ENCODE measurements at regions not wholly inside any gene's neighbourhood (a gene's known extent, or its start where the extent isn't known, plus 50 kb on each side); places are given as distances from the start of the nearest gene placed in this dataset.
A peak's percentile ranks its signal among the peaks of the same experiment; 100 is the strongest.
"Not testable (repeated sequence)": the region's sequence is repeated elsewhere in the genome, so short reads cannot be mapped to it uniquely, and the experiment has no call there.

DNA sequence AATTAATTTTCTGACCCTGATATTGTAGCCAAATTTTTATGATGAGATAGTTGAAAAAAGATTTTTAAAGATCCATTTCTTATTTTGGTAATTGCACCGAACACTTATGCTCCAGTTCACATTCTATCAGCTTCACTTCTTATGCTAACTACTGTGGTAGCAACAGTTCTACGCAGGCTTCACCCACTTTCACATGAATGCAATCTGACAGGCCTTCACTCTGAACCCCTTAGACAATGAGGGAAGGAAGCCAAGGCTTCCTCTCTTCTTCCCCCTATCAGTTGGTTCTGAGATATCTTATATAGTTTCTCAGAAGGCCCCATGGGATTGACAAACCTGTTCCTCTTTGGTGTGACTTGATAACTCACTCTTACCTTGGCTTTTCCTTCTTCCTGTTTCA lies 185.8 kb downstream of the CETN3 start:
- FAIRE-seq (no peak), DNase-seq (ENCODE audit: insufficient read length, low spot score) (no peak)
- TF ChIP-seq PAX5 (IDR thresholded peaks at IDR 0.05; ENCODE audit: insufficient read depth, low read length, severe bottlenecking) = no peak

DNA sequence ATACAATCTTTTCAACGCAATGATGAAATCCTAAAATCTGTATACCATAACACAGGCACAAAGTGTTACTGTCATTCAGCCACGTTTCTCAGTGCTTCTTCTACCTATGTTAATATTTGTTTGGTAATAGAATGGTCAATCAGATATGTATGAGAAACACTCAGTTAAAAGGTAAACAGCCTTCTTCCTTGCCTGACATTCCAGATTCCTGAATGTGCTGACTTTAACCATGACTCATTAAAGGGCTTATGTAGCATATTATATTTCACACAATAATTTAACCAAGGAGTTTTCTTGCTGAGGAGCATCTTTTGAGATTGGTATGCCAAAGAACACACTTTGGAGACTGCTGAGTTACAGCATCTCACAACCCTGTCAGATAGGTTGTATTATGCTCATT lies 187.6 kb downstream of the CETN3 start:
- TF ChIP-seq POLR2A (IDR thresholded peaks at IDR 0.05; ENCODE audit: low read depth, low read length) = no peak
- TF ChIP-seq TAF1 (IDR thresholded peaks at IDR 0.05; ENCODE audit: low read depth, low read length) = no peak
- no peak for TF ChIP-seq PAX5 (IDR thresholded peaks at IDR 0.05; ENCODE audit: insufficient read depth, low read length, severe bottlenecking)
- TF ChIP-seq POU2F2 (IDR thresholded peaks at IDR 0.05; ENCODE audit: low read depth, low read length) = no peak
- TF ChIP-seq SPI1 (IDR thresholded peaks at IDR 0.05; ENCODE audit: low read depth, low read length) = no peak
- TF ChIP-seq POLR2AphosphoS5 (IDR thresholded peaks at IDR 0.05; ENCODE audit: low read depth, low read length) = no peak
- FAIRE-seq (no peak), DNase-seq (ENCODE audit: insufficient read length, low spot score) (no peak)

DNA sequence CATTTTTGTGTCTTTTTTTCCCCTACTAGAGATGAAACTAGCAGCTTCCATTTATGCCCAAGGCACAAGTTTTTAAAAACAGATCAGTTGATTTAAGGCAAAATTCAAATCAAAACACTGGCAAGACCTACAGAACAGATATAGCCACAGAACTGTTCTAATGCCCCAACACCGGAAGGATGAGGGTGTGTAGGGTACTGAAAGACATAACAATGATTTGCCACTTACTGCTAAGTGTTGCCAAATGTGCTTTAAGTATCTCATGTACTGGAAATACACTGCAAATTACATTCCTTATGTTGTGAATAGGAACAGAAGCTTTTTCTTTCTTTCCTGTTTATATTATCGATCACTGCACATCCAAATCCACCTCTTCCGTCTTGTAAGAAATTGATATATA lies 189.0 kb downstream of the CETN3 start:
- TF ChIP-seq TAF1 (IDR thresholded peaks at IDR 0.05; ENCODE audit: low read depth, low read length) = no peak
- no peak for TF ChIP-seq SPI1 (IDR thresholded peaks at IDR 0.05; ENCODE audit: low read depth, low read length)
- no peak for TF ChIP-seq POLR2AphosphoS5 (IDR thresholded peaks at IDR 0.05; ENCODE audit: low read depth, low read length)
- TF ChIP-seq POU2F2 (IDR thresholded peaks at IDR 0.05; ENCODE audit: low read depth, low read length) = no peak
- no peak for TF ChIP-seq PAX5 (IDR thresholded peaks at IDR 0.05; ENCODE audit: insufficient read depth, low read length, severe bottlenecking)
- TF ChIP-seq POLR2A (IDR thresholded peaks at IDR 0.05; ENCODE audit: low read depth, low read length) = no peak
- DNase-seq (ENCODE audit: insufficient read length, low spot score) (no peak), FAIRE-seq (no peak)

DNA sequence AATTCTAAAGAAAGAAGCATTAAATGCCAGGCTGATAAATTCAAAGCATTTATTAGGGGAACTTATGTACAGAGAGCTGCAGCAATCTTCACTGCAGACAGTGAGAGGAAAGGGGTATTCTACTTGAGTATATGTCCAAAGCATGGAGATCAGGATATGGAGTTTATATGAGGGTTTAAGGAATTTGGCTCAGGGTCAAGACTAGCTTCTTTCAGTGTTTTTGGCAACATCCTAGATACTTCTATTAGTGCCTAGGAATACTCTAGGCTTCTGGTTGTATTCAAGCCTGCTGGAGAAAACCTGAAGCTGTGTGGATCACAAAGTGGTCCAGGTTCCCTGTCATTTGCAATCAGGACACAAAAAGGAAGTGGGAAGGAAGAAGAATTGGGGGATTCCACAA lies 194.6 kb downstream of the CETN3 start:
- no peak for TF ChIP-seq POU2F2 (IDR thresholded peaks at IDR 0.05; ENCODE audit: low read depth, low read length)
- TF ChIP-seq PAX5 (IDR thresholded peaks at IDR 0.05; ENCODE audit: insufficient read depth, low read length, severe bottlenecking) = no peak
- no peak for TF ChIP-seq POLR2A (IDR thresholded peaks at IDR 0.05; ENCODE audit: low read depth, low read length)
- TF ChIP-seq POLR2AphosphoS5 (IDR thresholded peaks at IDR 0.05; ENCODE audit: low read depth, low read length) = no peak
- FAIRE-seq = no peak
- no peak for DNase-seq (ENCODE audit: insufficient read length, low spot score)

DNA sequence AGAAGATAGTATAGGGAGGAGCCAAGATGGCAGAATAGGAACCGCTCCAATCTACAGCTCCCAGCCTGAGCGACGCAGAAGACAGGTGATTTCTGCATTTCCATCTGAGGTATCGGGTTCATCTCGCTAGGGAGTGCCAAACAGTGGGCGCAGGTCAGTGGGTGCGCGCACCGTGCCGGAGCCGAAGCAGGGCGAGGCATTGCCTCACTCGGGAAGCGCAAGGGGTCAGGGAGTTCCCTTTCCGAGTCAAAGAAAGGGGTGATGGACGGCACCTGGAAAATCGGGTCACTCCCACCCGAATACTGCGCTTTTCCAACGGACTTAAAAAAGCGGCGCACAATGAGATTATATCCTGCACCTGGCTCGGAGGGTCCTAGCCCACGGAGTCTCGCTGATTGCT lies 201.2 kb downstream of the CETN3 start:
- not testable (repeated sequence) for FAIRE-seq; DNase-seq (ENCODE audit: insufficient read length, low spot score)

DNA sequence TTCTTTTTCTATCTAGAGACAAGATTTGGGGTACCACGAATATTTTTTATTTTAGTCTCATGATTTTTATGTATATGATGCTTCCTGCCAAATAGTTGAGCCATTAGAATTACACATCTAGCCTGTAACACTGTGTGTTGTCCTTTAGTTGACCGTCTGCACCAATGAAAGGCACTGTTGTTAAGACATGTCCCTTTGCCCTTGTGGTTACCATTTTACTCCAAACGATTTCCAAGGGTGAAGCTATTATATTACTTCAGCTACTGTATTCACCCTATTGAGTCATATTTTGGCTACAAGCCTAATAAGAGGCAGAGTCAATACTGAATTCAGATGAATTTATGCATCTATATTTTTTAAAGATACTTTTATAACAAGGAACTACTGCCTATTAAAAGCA lies 207.6 kb downstream of the CETN3 start:
- DNase-seq (ENCODE audit: insufficient read length, low spot score) = no peak
- TF ChIP-seq POLR2AphosphoS5 (IDR thresholded peaks at IDR 0.05; ENCODE audit: low read depth, low read length) = no peak
- TF ChIP-seq SPI1 (IDR thresholded peaks at IDR 0.05; ENCODE audit: low read depth, low read length) = no peak
- TF ChIP-seq POU2F2 (IDR thresholded peaks at IDR 0.05; ENCODE audit: low read depth, low read length) = no peak
- no peak for FAIRE-seq

DNA sequence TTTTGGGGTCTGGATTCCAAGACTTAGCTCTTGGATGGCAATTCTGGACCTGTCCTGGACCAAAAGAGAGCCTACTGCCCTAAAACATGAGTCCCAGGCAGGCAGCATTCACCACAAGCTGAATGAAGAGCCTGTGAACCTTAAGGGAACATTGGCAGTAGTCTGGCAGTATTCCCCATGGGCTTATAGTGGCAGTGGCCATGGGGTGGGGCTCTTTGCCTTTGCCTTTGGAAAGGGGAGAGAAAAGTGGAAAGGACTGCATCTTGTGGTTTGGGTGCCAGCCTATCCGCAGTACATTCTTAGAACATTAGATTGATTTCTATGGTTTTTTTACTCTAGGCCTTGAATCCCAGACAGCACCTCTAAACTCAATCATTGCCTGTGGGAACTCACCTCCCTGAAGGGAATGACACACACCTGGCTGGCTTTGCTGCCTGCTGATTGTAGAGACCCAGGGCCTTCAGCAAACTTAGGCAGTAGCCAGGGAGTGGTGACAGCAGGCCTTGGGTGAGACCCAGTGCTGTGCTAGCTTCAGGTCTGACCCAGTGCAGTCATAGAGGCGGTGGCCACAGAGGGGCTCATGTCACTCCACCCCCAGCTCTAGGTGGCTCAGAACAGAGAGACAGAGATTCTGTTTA lies 216.3 kb downstream of the CETN3 start:
- FAIRE-seq = no peak
- no peak for DNase-seq (ENCODE audit: insufficient read length, low spot score)
- no peak for TF ChIP-seq POLR2A (IDR thresholded peaks at IDR 0.05; ENCODE audit: low read depth, low read length)
- TF ChIP-seq POU2F2 (IDR thresholded peaks at IDR 0.05; ENCODE audit: low read depth, low read length) = no peak
- TF ChIP-seq TAF1 (IDR thresholded peaks at IDR 0.05; ENCODE audit: low read depth, low read length) = no peak
- no peak for TF ChIP-seq SPI1 (IDR thresholded peaks at IDR 0.05; ENCODE audit: low read depth, low read length)
- no peak for TF ChIP-seq PAX5 (IDR thresholded peaks at IDR 0.05; ENCODE audit: insufficient read depth, low read length, severe bottlenecking)
- TF ChIP-seq POLR2AphosphoS5 (IDR thresholded peaks at IDR 0.05; ENCODE audit: low read depth, low read length) = no peak

DNA sequence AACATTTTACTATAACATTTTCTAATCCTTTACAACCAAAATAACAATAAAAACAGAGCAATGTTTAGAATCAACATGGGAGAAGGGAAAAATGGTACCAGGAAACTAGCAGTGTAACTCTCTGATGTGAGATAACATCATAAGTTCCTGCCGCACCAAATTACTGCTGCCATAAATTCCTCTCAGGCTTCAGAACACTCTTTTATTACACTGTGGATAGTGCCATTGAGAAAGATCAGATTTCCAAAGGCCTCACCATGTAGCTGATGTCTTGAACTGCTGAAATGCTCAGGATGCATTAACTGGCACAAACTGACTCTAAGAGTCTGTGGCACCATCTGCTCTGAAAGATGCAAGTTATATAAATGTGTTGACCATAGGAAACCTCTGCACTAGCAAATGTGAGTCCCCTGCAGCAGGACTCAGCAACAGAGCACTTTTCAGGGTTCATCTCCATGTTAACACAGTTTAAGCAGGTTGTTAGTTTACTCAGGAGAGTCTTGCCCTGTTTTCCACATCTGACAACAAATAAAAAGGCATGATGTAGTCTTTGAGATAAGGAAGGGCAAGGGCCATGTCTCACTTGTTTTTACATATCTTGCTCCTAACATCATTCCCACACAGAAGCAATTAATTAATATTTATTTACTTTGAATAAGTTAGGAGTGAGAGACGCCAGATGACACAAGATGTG lies 218.1 kb downstream of the CETN3 start:
- DNase-seq (ENCODE audit: insufficient read length, low spot score) (no peak), FAIRE-seq (no peak)
- TF ChIP-seq SPI1 (IDR thresholded peaks at IDR 0.05; ENCODE audit: low read depth, low read length) (no peak), PAX5 (IDR thresholded peaks at IDR 0.05; ENCODE audit: insufficient read depth, low read length, severe bottlenecking) (no peak), POLR2A (IDR thresholded peaks at IDR 0.05; ENCODE audit: low read depth, low read length) (no peak), POU2F2 (IDR thresholded peaks at IDR 0.05; ENCODE audit: low read depth, low read length) (no peak), POLR2AphosphoS5 (IDR thresholded peaks at IDR 0.05; ENCODE audit: low read depth, low read length) (no peak), TAF1 (IDR thresholded peaks at IDR 0.05; ENCODE audit: low read depth, low read length) (no peak)

DNA sequence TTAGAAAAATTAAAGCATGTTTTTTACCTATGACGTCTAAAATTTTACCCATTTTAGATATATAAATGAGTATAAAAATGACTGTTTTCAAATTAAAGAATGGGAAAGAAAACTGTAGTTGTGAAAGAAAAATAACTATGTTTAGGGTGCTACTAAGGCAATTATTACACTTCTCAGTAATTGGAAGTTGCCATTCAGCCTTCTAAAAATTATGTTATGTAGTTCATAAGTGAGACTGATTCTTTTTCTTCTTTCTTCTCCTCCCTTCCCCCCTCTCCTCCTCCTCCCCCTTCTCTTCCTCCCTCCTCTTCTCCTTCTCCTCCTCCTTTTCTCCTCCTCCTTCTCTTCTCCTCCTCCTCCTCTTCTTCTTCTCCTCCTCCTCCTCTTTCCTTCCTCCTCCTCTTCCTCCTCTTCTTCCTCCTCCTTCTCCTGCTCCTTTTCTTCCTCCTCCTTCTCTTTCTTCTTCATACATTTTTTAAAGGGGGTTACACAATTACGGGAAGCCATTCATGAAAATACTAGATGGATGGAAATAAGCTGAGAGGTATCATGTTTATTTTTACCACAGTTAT lies 223.6 kb downstream of the CETN3 start:
- DNase-seq (ENCODE audit: insufficient read length, low spot score) = no peak
- no peak for FAIRE-seq
- no peak for TF ChIP-seq SPI1 (IDR thresholded peaks at IDR 0.05; ENCODE audit: low read depth, low read length)
- TF ChIP-seq TAF1 (IDR thresholded peaks at IDR 0.05; ENCODE audit: low read depth, low read length) = no peak
- TF ChIP-seq POLR2AphosphoS5 (IDR thresholded peaks at IDR 0.05; ENCODE audit: low read depth, low read length) = no peak
- TF ChIP-seq POU2F2 (IDR thresholded peaks at IDR 0.05; ENCODE audit: low read depth, low read length) = no peak
- TF ChIP-seq POLR2A (IDR thresholded peaks at IDR 0.05; ENCODE audit: low read depth, low read length) = no peak
- TF ChIP-seq PAX5 (IDR thresholded peaks at IDR 0.05; ENCODE audit: insufficient read depth, low read length, severe bottlenecking) = no peak

DNA sequence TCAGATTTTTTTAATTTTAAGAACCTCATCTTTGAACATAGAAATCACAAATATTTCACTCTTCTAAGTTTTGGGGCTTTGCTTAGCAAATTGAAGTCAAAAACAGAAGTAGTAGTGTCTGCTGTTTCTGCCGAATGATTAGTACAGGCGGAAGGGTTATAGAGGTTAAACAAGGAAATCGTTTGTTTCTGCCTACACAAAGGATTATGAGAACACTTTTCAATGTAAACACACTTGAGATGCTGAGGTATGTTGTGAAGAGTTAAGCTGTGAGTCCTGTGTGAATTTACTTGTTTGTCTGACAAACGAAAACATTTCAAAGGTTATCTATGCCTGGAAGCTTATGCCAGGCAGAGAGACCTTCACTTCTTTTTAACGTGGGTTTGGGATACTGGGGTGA lies 224.8 kb downstream of the CETN3 start:
- no peak for DNase-seq (ENCODE audit: insufficient read length, low spot score)
- TF ChIP-seq POLR2AphosphoS5 (IDR thresholded peaks at IDR 0.05; ENCODE audit: low read depth, low read length) = no peak
- no peak for TF ChIP-seq SPI1 (IDR thresholded peaks at IDR 0.05; ENCODE audit: low read depth, low read length)
- TF ChIP-seq POU2F2 (IDR thresholded peaks at IDR 0.05; ENCODE audit: low read depth, low read length) = no peak
- TF ChIP-seq POLR2A (IDR thresholded peaks at IDR 0.05; ENCODE audit: low read depth, low read length) = no peak
- no peak for TF ChIP-seq TAF1 (IDR thresholded peaks at IDR 0.05; ENCODE audit: low read depth, low read length)
- TF ChIP-seq PAX5 (IDR thresholded peaks at IDR 0.05; ENCODE audit: insufficient read depth, low read length, severe bottlenecking) = no peak
- peak; percentile 55 for FAIRE-seq
